ENCODE measurements at regions not wholly inside any gene's neighbourhood (a gene's known extent, or its start where the extent isn't known, plus 50 kb on each side); places are given as distances from the start of the nearest gene placed in this dataset.

DNA sequence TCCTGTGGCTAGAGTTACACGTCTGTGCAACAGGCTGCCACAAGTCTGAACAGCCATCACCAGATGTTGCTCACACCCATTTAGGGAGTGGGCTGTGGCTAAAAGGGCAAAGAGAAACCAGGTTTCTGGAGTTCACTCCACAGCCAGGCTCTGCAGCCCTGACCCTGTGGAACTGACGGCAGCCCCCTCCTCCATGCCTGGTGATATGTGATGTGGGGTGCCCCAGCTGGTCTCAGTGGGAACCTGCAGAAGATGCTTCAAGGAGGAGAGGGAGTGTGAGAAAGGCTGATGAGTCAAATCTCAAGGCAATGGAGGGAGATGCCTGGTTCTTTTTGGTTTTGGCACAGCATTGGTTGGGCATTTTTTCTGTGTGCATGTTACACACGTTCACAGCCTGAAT lies 130.6 kb downstream of the TPRA1 start:
- H3K9me3 ChIP-seq (ENCODE audit: severe bottlenecking): no peaks in the 10 kb centered on the region
- TF ChIP-seq CTCF (IDR thresholded peaks at IDR 0.05; ENCODE audit: low read depth, low read length): no peak
- H3K27me3 ChIP-seq (ENCODE audit: insufficient read depth, low read depth, severe bottlenecking): no peaks in the 10 kb centered on the region
- H3K27ac ChIP-seq: no peak overlapping the region
- no peaks in the 10 kb centered on the region for H3K36me3 ChIP-seq
- no peak overlapping the region for H3K4me3 ChIP-seq (ENCODE audit: low read depth, low read length)
- DNase-seq: no peak

- no peak overlapping the region for H3K27ac ChIP-seq
- TF ChIP-seq CTCF (IDR thresholded peaks at IDR 0.05; ENCODE audit: low read depth, low read length): no peak
- H3K36me3 ChIP-seq: no peaks in the 10 kb centered on the region
- no peak overlapping the region for H3K4me3 ChIP-seq (ENCODE audit: low read depth, low read length)
- DNase-seq: no peak
- H3K9me3 ChIP-seq (ENCODE audit: severe bottlenecking): no peaks in the 10 kb centered on the region
- H3K27me3 ChIP-seq (ENCODE audit: insufficient read depth, low read depth, severe bottlenecking): no peaks in the 10 kb centered on the region
These were observed 131.6 kb downstream of the TPRA1 start for GRCh38 chr3:127458696-127459604.

- Histone ChIP-seq H3K4me3 (ENCODE audit: low read depth, low read length) (no peak overlapping the region), H3K36me3 (no peaks in the 10 kb centered on the region), H3K9me3 (ENCODE audit: severe bottlenecking) (no peaks in the 10 kb centered on the region), H3K27ac (no peak overlapping the region), H3K27me3 (ENCODE audit: insufficient read depth, low read depth, severe bottlenecking) (no peaks in the 10 kb centered on the region)
- no peak for TF ChIP-seq CTCF (IDR thresholded peaks at IDR 0.05; ENCODE audit: low read depth, low read length)
- no peak for DNase-seq
These were observed 132.9 kb downstream of the TPRA1 start for GRCh38 chr3:127457546-127458145.

- no peak for DNase-seq
- TF ChIP-seq CTCF (IDR thresholded peaks at IDR 0.05; ENCODE audit: low read depth, low read length): no peak
- Histone ChIP-seq H3K4me3 (ENCODE audit: low read depth, low read length) (no peak overlapping the region), H3K9me3 (ENCODE audit: severe bottlenecking) (no peaks in the 10 kb centered on the region), H3K27me3 (ENCODE audit: insufficient read depth, low read depth, severe bottlenecking) (no peaks in the 10 kb centered on the region), H3K27ac (no peak overlapping the region), H3K36me3 (no peaks in the 10 kb centered on the region)
These were observed 133.4 kb downstream of the TPRA1 start for GRCh38 chr3:127457094-127457475.

DNA sequence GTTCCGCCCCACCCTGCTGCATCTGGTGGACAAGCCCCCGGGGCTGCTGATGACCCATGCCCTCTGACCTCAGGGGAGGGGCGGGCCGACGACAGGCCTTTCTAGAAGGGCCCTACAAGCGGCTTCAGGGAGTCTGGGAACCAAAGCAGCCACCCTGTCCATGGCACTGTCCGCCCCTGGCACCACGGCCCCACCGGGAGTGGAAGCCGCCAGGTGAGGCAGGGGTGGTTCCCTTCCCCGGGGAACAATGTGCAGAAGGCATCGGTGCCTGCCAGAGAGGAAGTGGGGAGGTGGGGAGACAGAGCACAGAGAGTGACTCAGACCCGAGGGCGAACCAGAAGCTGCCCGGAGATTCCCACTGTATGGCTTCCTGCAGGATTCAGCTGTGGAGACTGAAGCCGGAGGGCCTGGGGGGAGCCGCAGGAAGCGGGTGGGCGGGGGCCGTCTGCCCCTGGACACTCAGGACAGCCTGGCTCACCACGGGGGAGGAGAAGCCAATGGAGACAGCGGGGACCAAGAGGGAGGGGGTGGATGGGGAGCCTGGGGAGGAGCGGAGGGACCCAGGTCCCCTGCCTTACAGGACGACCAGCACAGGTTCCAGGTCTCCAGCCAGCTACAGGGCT lies 134.0 kb downstream of the TPRA1 start:
- H3K4me3 ChIP-seq (ENCODE audit: low read depth, low read length): no peak overlapping the region
- no peaks in the 10 kb centered on the region for H3K27me3 ChIP-seq (ENCODE audit: insufficient read depth, low read depth, severe bottlenecking)
- DNase-seq: no peak
- no peaks in the 10 kb centered on the region for H3K9me3 ChIP-seq (ENCODE audit: severe bottlenecking)
- H3K27ac ChIP-seq: no peak overlapping the region
- no peaks in the 10 kb centered on the region for H3K36me3 ChIP-seq
- TF ChIP-seq CTCF (IDR thresholded peaks at IDR 0.05; ENCODE audit: low read depth, low read length): no peak
